Trophoblast cell (in vitro differentiated cells and primary cell): ENCODE measurements at regions not wholly inside any gene's neighbourhood (a gene's known extent, or its start where the extent isn't known, plus 50 kb on each side); places are given as distances from the start of the nearest gene placed in this dataset.

Experiments
- DNase-seq, 2 donors: peaks; one replicate each; pipeline ENCODE4 v3.0.0-alpha.2; 2016
- H2AFZ ChIP-seq: 2 replicates; pipeline ENCODE4 v1.6.1; 2013; ENCODE audit warnings: low read length, moderate library complexity, mild to moderate bottlenecking; ENCODE audit not compliant: insufficient read depth, poor library complexity
- H2AK5ac ChIP-seq: 2 replicates; pipeline ENCODE4 v1.6.1; 2013; ENCODE audit warnings: mild to moderate bottlenecking, low read length
- H2BK120ac ChIP-seq: 2 replicates; pipeline ENCODE4 v1.6.1; 2013; ENCODE audit warnings: low read length, mild to moderate bottlenecking, moderate library complexity; ENCODE audit not compliant: insufficient read depth, poor library complexity
- H2BK12ac ChIP-seq: 2 replicates; pipeline ENCODE4 v1.6.1; 2013; ENCODE audit warnings: mild to moderate bottlenecking, low read length, moderate library complexity
- H2BK5ac ChIP-seq: 2 replicates; pipeline ENCODE4 v1.6.1; 2013; ENCODE audit warnings: low read length, low read depth, moderate library complexity, mild to moderate bottlenecking; ENCODE audit not compliant: poor library complexity
- H3K14ac ChIP-seq: 2 replicates; pipeline ENCODE4 v1.6.1; 2013; ENCODE audit warnings: mild to moderate bottlenecking, low read length
- H3K18ac ChIP-seq: 2 replicates; pipeline ENCODE4 v1.6.1; 2013; ENCODE audit warnings: mild to moderate bottlenecking, low read length
- H3K23ac ChIP-seq: 2 replicates; pipeline ENCODE4 v1.6.1; 2013; ENCODE audit warnings: low read length
- H3K27ac ChIP-seq: 2 replicates; pipeline ENCODE4 v1.5.1; 2013; ENCODE audit warnings: low read depth, mild to moderate bottlenecking, inconsistent platforms, low read length, moderate library complexity
- H3K27me3 ChIP-seq: 2 replicates; pipeline ENCODE4 v1.6.1; 2013; ENCODE audit warnings: inconsistent platforms, mild to moderate bottlenecking, low read length, moderate library complexity; ENCODE audit not compliant: insufficient read depth
- H3K36me3 ChIP-seq, 2 experiments: 1 replicate in 1 of 2; 2 replicates in 1 of 2; pipeline ENCODE4 v1.6.1; 2013; ENCODE audit warnings: low read length in 2 of 2, mild to moderate bottlenecking in 2 of 2, moderate library complexity in 1 of 2; ENCODE audit not compliant: insufficient read depth in 2 of 2, control insufficient read depth in 1 of 2
- H3K4ac ChIP-seq: 2 replicates; pipeline ENCODE4 v1.6.1; 2013; ENCODE audit warnings: low read depth, mild to moderate bottlenecking, low read length, moderate library complexity
- H3K4me1 ChIP-seq, 2 experiments: 1 replicate in 1 of 2; 2 replicates in 1 of 2; pipeline ENCODE4 v1.6.1; 2013; ENCODE audit warnings: low read length in 2 of 2, mild to moderate bottlenecking in 2 of 2, moderate library complexity in 1 of 2; ENCODE audit not compliant: insufficient read depth in 2 of 2, control insufficient read depth in 1 of 2
- H3K4me2 ChIP-seq: 2 replicates; pipeline ENCODE4 v1.6.1; 2013; ENCODE audit warnings: inconsistent platforms, mild to moderate bottlenecking, low read length, moderate library complexity
- H3K4me3 ChIP-seq: 2 replicates; pipeline ENCODE4 v1.5.1; 2013; ENCODE audit warnings: mild to moderate bottlenecking, low read depth, low read length, inconsistent platforms
- H3K79me1 ChIP-seq: one replicate; pipeline ENCODE4 v1.6.1; 2013; ENCODE audit warnings: low read length
- H3K79me2 ChIP-seq: 2 replicates; pipeline ENCODE4 v1.6.1; 2013; ENCODE audit warnings: low read length, mild to moderate bottlenecking; ENCODE audit not compliant: control insufficient read depth, insufficient read depth, poor library complexity
- H3K9ac ChIP-seq: 2 replicates; pipeline ENCODE4 v1.6.1; 2013; ENCODE audit warnings: mild to moderate bottlenecking, low read length
- H3K9me3 ChIP-seq: 2 replicates; pipeline ENCODE4 v1.6.1; 2013; ENCODE audit warnings: low read depth, mild to moderate bottlenecking, control low read depth, inconsistent platforms, low read length; ENCODE audit not compliant: insufficient read depth
- H4K12ac ChIP-seq: 2 replicates; pipeline ENCODE4 v1.6.1; 2013; ENCODE audit warnings: low read depth, mild to moderate bottlenecking, low read length, moderate library complexity
- H4K8ac ChIP-seq: 2 replicates; pipeline ENCODE4 v1.6.1; 2013; ENCODE audit warnings: low read depth, mild to moderate bottlenecking, low read length, moderate library complexity
- H4K91ac ChIP-seq: one replicate; pipeline ENCODE4 v1.6.1; 2013; ENCODE audit warnings: low read depth, mild to moderate bottlenecking, low read length, moderate library complexity
- WGBS: extraction: QIAGEN DNeasy Blood & Tissue Kit; methylation state at CpG from one replicate; pipeline ENCODE4 v1.1.7; 2013; ENCODE audit warnings: missing lambda C conversion rate; ENCODE audit not compliant: insufficient read length, insufficient coverage; ENCODE audit errors: extremely low coverage; 5-methylcytosine and 5-hydroxymethylcytosine counted together

- Histone ChIP-seq H3K23ac (no peak overlapping the region), H4K12ac (no peak overlapping the region), H3K18ac (no peak overlapping the region), H2AFZ (no peak overlapping the region), H3K4me1 (no peaks in the 10 kb centered on the region), H2BK5ac (no peak overlapping the region), H3K4me3 (no peak overlapping the region), H3K4me2 (no peak overlapping the region), H4K8ac (no peak overlapping the region), H2BK12ac (no peak overlapping the region), H3K27ac (no peak overlapping the region), H3K14ac (no peak overlapping the region), H2BK120ac (no peak overlapping the region), H3K36me3 (no peaks in the 10 kb centered on the region), H3K9ac (no peak overlapping the region), H3K9me3 (no peaks in the 10 kb centered on the region), H3K79me1 (no peaks in the 10 kb centered on the region), H3K79me2 (no peaks in the 10 kb centered on the region), H3K27me3 (no peaks in the 10 kb centered on the region), H3K4ac (no peak overlapping the region), H4K91ac (no peak overlapping the region), H2AK5ac (no peak overlapping the region)
- DNase-seq: no peak
- no CpG with 5 or more reads among the region's 1 CpG for WGBS
Measured at GRCh38 chr6:165733489-165733791, 70.4 kb upstream of the PDE10A start.

GRCh38 chr6:165732696-165733488 lies 69.9 kb upstream of the PDE10A start:
- Histone ChIP-seq H3K9me3 (no peaks in the 10 kb centered on the region), H3K4ac (no peak overlapping the region), H3K79me1 (no peaks in the 10 kb centered on the region), H3K14ac (no peak overlapping the region), H2BK5ac (no peak overlapping the region), H3K27ac (no peak overlapping the region), H4K12ac (no peak overlapping the region), H2BK120ac (no peak overlapping the region), H3K4me3 (no peak overlapping the region), H2AK5ac (no peak overlapping the region), H3K79me2 (no peaks in the 10 kb centered on the region), H4K91ac (no peak overlapping the region), H3K18ac (no peak overlapping the region), H3K27me3 (no peaks in the 10 kb centered on the region), H3K23ac (no peak overlapping the region), H2AFZ (no peak overlapping the region), H4K8ac (no peak overlapping the region), H3K4me2 (no peak overlapping the region), H3K4me1 (no peaks in the 10 kb centered on the region), H3K36me3 (no peaks in the 10 kb centered on the region), H2BK12ac (no peak overlapping the region), H3K9ac (no peak overlapping the region)
- no CpG with 5 or more reads among the region's 15 CpGs for WGBS
- DNase-seq: peak in 1 of 2 donors; percentile 61

GRCh38 chr6:165729307-165729936 lies 66.4 kb upstream of the PDE10A start:
- peak; percentile 35 to 83 for DNase-seq
- Histone ChIP-seq H2BK120ac (no peak overlapping the region), H3K9ac (no peak overlapping the region), H3K27me3 (no peaks in the 10 kb centered on the region), H3K4me2 (no peak overlapping the region), H2AK5ac (no peak overlapping the region), H4K91ac (no peak overlapping the region), H3K18ac (no peak overlapping the region), H2BK5ac (no peak overlapping the region), H3K4ac (no peak overlapping the region), H2AFZ (no peak overlapping the region), H3K4me3 (no peak overlapping the region), H4K8ac (no peak overlapping the region), H4K12ac (no peak overlapping the region), H3K23ac (no peak overlapping the region), H3K4me1 (no peaks in the 10 kb centered on the region), H3K9me3 (no peaks in the 10 kb centered on the region), H3K79me2 (no peaks in the 10 kb centered on the region), H2BK12ac (no peak overlapping the region), H3K79me1 (no peaks in the 10 kb centered on the region), H3K27ac (no peak overlapping the region), H3K36me3 (no peaks in the 10 kb centered on the region), H3K14ac (no peak overlapping the region)
- WGBS: no CpG with 5 or more reads among the region's 1 CpG

- DNase-seq: no peak
- H3K4me2 ChIP-seq: no peak overlapping the region
- no peaks in the 10 kb centered on the region for H3K79me1 ChIP-seq
- no peak overlapping the region for H2BK5ac ChIP-seq
- H4K91ac ChIP-seq: no peak overlapping the region
- H3K18ac ChIP-seq: no peak overlapping the region
- no peak overlapping the region for H4K8ac ChIP-seq
- no peaks in the 10 kb centered on the region for H3K36me3 ChIP-seq
- WGBS: no CpG with 5 or more reads among the region's 2 CpGs
- H3K4me3 ChIP-seq: no peak overlapping the region
- H3K23ac ChIP-seq: no peak overlapping the region
- H3K4me1 ChIP-seq: no peaks in the 10 kb centered on the region
- no peaks in the 10 kb centered on the region for H3K9me3 ChIP-seq
- no peak overlapping the region for H2BK12ac ChIP-seq
- no peak overlapping the region for H3K14ac ChIP-seq
- no peak overlapping the region for H2BK120ac ChIP-seq
- H2AFZ ChIP-seq: no peak overlapping the region
- no peak overlapping the region for H3K4ac ChIP-seq
- no peak overlapping the region for H3K27ac ChIP-seq
- no peak overlapping the region for H3K9ac ChIP-seq
- H3K27me3 ChIP-seq: no peaks in the 10 kb centered on the region
- H4K12ac ChIP-seq: no peak overlapping the region
- H2AK5ac ChIP-seq: no peak overlapping the region
- no peaks in the 10 kb centered on the region for H3K79me2 ChIP-seq
Measured at GRCh38 chr6:165728216-165728615, 65.2 kb upstream of the PDE10A start.
